GM19463 (cell line): ENCODE measurements at regions not wholly inside any gene's neighbourhood (a gene's known extent, or its start where the extent isn't known, plus 50 kb on each side); places are given as distances from the start of the nearest gene placed in this dataset.
"Not testable (repeated sequence)": the region's sequence is repeated elsewhere in the genome, so short reads cannot be mapped to it uniquely, and the experiment has no call there.

Experiments used
- ATAC-seq: cut with Tn5 transposase; IDR thresholded peaks from one replicate; pipeline ENCODE4 v1.9.1; 2021; ENCODE audit warnings: mild to moderate bottlenecking, moderate library complexity; ENCODE audit not compliant: unreplicated experiment

DNA sequence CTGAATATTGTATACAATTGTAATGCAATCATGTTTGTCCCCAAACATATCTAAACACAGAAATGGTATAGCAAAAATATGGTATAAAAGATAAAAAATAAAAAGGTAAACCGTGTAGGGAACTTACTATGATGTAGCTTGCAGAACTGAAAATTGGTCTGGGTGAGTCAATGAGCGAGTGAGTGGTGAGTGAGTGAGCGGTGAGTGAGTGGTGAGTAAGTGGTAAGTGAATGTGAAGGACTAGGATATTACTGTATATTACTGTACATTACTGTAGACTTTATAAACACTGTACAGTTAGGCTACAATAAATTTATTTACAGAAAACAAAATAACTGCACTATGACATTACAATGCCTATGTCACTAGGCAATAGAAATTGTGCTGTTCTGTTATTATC lies 1163.2 kb upstream of the SORCS1 start:
- ATAC-seq, result no peak

DNA sequence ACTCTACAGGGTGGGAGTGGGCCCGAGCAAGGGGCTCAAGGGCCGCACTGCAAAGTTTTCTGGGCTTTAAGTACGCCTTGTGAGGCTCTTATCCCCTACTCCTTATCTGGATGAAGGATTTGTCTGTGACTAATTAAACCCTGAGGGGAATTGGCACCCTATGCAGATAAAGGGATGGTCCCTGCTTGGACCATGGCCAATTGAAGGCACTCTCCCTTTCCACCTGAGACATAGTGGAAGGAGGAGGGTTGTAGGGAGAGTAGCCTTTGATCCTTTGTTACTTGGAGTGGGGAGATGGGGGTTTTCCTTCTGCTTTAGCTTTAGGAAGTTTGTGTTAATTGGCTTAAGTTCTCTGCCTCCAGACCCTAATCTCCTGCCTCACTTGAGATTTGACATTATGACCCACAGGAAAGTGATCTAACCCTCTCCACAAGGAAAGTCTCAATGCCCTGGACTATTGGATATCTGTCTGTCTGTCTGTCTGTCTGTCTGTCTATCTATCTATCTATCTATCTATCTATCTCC lies 1158.8 kb upstream of the SORCS1 start:
- ATAC-seq, result no peak

DNA sequence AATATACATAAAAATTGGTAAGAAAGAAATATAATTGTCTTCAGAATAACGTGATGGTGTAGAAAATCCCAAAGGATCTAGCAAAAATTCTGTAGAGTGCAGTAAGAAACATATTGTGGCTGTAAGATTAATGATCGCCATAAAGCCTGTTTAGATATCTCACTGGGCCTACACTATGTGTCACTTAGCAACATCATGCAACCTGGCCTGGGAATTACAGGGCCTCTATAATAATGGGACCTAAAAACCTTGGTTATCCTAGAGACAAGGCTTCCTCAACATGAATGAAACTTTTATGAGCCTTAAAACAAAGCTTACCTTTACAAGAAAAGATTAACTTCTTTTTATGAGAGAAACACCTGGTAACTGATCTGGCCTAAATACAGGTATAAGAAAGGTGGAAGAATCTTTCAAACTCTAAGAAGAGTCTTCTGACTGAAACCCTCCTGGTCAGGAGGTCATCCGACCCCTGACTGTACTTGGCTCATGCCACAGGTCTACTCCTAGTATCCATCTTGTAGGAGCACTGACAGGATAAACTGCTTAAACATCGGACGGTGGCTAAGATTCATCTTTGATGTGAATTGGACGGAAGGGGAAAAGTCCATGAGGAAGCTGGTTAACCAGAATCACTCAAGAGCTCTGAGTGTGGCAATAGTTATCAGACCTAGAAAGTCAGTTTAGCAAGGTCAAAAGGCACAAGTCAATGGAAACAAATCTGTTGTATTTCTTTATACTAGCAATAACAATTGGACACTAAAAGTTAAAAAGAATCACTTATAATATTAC lies 1155.1 kb upstream of the SORCS1 start:
- ATAC-seq, result no peak

DNA sequence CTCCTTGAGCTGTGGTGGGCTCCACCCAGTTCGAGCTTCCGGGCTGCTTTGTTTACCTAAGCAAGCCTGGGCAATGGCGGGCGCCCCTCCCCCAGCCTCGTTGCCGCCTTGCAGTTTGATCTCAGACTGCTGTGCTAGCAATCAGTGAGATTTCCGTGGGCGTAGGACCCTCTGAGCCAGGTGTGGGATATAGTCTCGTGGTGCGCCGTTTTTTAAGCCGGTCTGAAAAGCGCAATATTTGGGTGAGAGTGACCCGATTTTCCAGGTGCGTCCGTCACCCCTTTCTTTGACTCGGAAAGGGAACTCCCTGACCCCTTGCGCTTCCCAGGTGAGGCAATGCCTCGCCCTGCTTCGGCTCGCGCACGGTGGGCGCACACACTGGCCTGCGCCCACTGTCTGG lies 1151.1 kb upstream of the SORCS1 start:
- not testable (repeated sequence) for ATAC-seq

DNA sequence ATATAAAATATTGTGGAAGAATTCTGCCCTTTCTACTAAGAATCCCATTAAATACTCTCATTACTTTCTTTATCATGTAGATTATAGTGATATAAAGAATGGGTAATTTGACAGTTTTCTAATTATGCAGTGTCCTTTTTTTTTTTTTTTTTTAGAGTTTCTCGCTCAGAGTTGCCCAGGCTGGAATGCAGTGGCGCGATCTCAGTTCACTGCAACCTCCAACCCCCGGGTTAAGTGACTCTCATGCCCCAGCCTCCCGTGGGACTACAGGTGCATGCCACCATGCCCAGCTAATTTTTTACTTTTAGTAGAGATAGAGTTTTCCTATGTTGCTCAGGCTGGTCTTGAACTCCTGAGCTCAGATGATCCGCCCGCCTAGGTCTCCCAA lies 1143.4 kb upstream of the SORCS1 start:
- no peak for ATAC-seq

DNA sequence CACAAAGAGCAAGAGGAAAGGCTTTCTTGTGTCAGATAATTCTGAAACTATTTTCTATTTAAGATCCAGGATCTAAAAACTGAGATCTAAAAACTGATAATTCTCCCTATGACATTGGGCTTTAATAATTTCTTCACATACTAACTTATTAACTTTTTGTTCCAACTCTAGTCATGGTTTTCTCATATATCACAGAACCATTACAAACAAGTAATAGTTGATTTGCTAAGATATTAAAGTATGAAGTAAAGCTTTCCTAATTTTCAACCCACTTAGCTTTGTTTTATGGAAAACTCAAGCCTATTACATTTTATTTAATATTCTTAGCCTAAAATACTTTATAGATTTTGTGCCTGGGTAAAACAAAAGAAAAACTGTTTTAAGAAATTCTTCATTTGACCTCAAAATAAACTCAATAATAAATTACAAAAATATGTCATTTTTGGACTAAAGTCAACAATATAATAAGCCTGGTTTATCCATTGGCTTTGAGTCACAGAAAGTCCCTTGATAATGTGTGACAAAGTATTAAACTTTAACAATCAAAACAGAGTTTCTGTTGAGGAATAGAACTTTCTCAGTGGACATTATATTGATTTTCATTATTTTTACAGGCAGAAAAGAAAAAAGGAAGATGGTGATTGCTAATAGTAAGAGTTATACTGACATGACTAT lies 1142.9 kb upstream of the SORCS1 start:
- no peak for ATAC-seq

DNA sequence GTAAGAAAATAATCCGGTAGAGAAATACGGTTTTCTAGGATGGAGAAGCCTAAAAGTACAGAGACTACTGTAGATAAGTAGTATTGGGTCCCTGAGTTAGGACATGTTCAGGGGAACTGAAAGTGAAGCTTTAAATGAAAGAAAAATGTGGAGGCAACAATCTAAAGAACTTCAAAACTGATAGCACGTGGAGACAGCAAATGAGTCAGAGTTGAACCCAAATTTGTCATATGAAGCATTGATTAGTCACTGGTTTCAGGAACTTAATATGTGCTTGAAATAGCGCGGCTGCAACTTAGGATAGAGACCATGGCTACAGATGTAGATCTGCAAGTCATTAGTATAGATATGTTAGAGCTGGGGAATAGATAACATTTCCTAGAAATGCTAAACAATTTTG lies 1138.6 kb upstream of the SORCS1 start:
- ATAC-seq, result peak; percentile 87

DNA sequence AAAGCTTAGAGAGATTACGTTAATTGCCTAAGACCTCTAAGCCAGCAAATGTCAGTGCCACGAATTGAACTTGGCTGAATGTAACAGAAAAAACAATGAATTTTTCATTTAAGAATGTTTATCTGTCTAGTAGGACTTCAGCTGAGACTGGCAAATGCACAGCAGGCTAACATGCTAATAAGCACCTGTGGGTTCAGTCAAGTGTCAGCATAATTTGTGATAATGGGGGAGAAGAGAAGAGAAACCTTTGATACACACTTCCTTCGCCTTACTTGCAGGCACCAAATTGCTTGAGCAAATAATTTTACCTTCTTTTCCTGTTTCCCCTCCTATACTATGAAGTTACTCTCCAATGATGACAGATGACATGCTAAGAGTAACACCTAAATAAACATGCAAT lies 1136.5 kb upstream of the SORCS1 start:
- ATAC-seq, result no peak

DNA sequence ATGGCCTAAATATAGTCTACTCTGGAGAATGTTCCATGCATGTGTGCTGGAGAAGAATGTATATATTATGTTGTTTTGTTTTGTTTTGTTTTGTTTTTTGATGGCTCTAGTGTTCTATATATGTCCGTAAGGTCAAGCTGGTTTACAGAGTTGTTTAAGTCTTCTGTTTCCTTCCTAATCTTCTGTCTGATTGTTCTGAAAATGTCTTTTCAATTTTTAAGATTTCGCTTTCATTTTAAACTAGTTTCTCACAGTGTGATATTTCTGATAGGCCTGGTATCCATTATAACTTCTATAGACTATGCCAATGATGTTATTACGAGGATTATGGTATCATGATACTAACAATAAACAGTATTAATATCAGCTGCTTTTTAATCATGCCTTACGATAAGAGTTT lies 1126.3 kb upstream of the SORCS1 start:
- ATAC-seq, result no peak

DNA sequence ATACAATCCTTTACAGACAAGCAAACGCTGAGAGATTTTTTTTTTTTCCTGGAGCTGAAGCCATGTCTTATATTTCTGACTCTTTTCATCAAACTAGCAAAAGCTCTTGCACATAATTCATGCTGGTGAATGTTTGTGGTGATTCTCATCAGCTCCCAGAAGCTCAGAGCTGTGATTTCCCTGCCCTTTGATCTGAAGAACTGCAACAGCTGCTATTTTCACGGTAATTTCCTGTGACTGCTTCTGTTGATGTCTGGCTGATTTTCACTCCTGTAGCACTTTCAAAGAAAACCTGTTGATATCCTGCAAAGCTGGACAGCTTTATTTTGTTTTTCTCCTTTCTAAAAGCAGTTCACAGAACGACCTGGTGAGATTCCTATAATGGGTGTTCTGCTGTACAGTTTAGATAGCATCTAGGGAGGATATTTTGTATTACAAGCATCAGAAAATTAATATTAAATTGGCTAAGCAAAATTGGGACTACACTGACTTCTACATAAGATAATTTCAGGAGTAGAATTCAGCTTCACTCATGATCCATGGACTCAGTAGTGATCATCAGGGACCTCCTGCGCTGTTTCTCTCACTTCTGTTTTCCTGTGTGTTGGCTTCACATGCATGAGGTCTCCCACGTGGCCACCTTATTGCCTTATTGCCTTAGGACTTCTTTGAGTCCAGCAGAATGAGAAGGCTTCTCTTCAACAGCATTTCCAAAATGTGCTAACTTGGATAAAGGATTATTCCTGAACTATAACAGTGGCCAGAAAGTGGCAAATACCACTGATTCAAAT lies 1111.6 kb upstream of the SORCS1 start:
- no peak for ATAC-seq

DNA sequence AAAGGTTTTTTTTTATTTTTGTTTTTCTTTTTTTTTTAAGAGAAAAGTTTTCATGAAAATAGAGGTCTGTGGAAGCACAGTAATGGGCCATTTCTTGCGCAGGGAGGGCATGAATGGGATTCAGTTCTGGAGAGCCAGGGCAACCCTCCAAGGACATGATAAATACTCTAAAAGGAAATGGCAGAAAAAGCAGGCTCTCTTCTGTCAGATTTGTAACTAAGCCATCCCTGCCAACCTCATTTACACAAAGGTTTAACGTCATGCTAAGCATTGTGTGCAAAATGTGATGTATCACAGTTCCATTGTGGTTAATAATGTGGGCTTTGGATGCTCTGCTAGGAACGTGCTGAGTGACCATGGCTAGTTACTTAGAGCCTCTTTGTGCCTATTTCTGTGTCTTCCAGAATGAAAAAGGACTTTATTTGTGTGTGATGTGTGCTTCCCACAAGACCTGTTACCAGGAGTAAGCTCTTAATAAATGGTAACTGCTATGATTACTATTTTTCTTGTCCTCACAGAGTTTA lies 1095.9 kb upstream of the SORCS1 start:
- no peak for ATAC-seq

DNA sequence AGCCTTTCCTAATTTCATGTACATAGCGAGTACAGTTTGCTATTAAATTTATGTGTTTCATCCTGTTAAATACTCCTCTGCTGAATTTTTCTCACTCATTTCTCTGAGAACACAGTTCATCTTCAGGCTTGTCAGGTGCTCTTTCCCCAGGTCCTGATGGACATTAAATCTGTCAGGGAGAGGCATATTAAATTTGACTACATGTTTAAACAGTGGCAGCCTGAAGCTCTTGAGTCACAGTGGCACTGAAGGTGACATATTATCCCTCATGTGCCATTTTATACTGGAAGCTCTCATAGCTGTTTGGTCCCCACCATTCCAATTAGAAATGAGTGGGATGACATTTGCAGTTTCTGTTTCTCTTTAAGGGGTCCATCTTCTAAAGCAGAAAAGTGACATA lies 1089.6 kb upstream of the SORCS1 start:
- ATAC-seq, result no peak

DNA sequence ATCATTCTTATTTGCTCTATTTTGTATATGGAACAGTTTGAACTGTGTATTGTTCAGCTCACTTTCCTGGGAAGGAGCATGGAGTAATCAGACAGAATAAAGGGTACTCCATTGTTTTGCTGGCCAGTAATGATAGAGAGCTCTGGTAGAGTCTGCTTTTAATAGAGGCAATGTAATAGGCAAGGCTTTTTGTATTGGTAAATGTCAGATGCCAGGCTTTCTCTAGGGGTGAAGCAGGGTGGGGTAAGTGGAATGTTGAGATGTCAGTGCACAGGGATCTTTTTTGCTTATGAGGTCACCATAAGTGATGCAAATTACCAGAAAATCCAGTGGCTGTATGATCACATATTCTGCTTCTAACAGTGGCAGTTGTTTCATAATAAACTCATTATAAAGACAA lies 1088.3 kb upstream of the SORCS1 start:
- no peak for ATAC-seq

DNA sequence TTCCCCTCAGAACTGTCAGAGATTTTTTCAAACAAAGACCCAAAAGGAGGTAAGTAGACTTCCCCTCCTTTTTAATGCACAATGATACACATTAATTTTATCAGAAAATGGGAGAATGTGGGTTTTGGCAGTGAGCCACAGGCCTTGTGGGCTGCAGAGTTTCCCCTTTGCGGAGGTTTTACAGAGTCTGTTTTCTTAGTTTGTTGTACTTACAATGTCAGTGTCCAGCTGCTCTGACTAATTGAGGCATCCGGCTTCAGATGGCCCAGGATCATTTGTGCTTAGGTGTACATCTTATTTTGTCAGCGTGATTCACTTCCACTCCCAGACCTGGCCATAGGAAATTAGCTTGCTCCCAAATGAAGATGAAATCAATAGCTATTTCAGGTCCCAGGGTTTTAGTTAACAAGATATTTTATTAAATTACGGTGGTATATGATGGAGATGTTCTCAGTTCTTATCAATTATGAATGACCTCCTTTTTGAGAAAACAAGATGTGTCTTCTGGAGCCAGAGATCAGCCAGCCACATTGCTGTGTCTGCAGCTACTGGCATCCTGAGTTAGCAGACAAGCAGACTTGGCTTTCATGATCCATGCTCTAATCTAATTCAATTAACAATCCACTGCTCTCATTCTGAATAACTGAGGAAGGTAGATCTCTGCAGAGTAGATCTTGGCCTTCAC lies 1086.6 kb upstream of the SORCS1 start:
- no peak for ATAC-seq

DNA sequence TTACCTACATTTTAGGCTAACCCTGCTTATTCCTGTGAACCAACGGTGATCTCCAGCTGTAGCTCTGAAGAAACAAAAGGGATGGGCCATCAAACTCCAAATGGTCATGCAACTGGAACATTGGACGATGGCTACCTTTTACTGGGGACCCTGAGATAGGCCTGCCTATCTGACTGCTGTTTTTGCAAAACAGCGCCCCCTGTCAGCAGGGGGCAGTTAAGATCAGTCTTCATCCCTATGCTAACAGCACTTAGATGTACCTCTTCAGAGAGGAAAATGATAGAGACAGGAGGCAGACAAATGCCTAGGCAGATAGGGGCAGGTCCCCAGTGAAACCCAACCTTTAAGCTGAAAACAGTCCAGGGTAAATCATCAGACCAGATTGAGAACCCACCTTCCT lies 1085.4 kb upstream of the SORCS1 start:
- ATAC-seq, result no peak

DNA sequence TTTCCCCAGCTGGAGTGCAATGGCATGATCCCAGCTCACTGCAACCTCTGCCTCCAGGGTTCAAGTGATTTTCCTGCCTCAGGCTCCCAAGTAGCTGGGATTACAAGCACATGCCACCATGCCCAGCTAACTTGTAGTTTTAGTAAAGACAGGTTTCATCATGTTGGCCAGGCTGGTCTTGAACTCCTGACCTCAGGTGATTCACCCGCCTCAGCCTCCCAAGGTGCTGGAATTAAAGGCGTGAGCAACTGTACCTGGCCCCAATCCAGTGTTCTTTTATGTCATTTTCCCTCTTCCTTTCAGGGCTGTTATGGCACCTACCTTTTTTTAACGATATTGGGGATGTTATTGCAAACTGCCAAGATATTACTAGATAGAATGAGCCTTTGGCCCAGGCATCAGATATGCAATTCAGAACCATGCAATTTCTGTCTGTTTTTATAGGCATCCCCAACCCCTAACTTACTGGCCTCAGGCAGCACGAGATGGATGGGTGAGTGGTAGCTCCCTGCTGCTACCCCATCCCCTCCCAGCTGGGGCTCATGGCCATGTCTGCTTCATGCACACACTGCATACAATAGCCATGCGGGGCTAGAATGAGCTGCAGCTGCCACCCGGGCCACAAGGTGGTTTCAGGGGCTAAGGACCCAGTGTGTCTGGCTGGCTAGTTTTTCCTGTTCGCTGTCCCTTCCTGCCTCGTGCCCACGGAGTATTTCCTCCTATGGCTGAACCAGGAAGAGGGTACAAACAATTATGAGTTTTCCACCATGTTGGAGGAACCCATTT lies 1080.1 kb upstream of the SORCS1 start:
- ATAC-seq, result no peak

DNA sequence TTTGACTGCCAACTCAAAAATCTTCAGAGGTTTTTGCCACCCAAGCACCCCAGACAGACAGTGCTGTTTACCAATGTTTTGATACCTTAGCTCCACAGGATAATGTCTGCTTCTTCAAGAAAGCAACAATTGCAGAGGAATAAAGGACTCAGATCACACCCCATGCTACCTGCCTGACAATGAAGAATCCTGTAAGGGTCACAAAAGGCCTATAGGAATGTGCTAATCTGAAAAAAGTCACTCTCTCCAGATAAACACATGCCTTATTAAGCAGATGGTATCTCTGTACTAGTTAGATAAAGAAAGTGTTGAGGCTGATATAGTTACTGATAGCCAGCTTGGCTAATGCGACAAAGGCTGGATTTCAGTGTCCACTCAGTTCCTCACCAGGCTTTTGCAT lies 1076.7 kb upstream of the SORCS1 start:
- ATAC-seq, result no peak

DNA sequence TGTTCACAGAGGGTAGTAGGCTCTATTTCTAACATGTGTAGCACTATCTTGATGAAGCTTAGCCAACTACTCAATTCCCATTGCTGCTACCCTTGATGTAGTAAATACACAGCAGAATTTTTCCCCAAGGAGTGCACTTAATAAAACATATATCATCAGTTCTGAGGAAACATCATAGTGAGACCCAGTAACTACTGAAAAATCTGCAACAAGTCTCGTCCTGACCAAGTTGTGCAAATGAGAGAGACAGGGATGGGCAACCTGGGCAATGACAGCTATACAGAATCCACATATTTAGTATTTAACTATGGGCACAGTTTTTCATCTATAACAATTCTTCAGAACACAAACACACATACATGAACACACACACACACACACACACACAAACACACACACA lies 1073.8 kb upstream of the SORCS1 start:
- ATAC-seq, result no peak

DNA sequence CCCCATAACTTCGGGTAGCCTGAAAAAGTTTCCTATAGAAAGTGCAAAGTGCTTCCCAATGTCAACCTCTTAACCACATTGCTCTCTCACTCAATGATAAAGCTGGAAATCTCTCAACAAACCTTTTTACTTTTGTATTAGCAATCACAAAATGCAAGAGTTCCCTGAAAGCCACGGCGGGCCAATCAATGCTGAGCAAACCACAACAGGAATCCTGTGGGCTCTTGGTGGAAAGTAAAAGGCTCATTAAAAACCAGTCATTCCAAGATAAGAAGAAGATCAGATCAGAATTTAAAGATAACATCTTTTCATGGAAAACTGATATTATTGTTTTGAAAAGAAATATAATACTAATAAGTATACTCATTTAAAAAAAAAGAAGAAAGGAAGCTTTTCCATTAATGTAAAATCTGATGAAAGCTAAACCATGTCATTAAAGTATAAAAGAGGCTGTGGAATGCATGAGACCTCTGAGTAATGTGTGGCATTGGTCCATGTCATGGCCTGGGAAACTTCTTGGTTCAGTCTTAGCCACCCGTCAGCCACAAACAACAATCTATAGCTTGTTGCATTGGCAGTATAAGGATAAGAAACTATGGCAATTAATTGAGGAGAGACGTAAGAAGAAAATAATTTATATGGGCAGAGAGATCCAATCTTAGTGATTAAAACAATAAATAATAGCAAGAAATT lies 1066.1 kb upstream of the SORCS1 start:
- no peak for ATAC-seq
